NB4 (cell line): ENCODE measurements at regions not wholly inside any gene's neighbourhood (a gene's known extent, or its start where the extent isn't known, plus 50 kb on each side); places are given as distances from the start of the nearest gene placed in this dataset.

Experiments used
- MYC ChIP-seq: IDR thresholded peaks from 2 replicates; pipeline ENCODE4 v1.6.1; 2011; ENCODE audit warnings: low read depth, low read length
- POLR2A ChIP-seq: IDR thresholded peaks from 2 replicates; pipeline ENCODE4 v1.6.1; 2011; ENCODE audit warnings: mild to moderate bottlenecking; ENCODE audit not compliant: insufficient read length; ENCODE audit errors: extremely low read depth
- TF ChIP-seq, protein P1 (sequence below): IDR thresholded peaks from one replicate; pipeline ENCODE4 v1.5.1; 2012; ENCODE audit warnings: low read depth, low read length
- TF ChIP-seq, protein P2 (sequence below): IDR thresholded peaks from 2 replicates; pipeline ENCODE4 v1.6.1; 2011; ENCODE audit warnings: low read depth, low read length

DNA sequence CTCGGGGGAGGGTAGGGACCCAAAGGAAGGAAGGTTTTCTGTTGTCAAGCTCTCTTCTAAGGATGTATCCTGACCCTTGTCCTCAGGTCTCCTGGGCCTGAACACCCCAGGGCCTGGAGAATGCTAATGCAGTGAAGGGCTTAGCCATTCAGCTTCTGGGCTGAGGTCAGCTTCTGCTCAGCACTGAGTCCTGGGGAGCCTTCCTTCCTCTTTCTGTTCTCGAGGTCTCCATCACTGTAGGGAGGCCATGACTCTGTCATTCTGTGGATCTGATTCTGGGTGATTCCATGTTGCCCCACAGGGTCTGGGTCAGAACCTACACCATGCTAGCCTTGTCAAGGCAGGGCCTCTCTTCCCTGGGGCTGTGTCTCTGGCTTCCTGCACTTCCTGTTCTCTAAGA is 712.7 kb downstream of the DHX35 start:
- no peak for TF ChIP-seq POLR2A
- TF ChIP-seq, protein P1, sequence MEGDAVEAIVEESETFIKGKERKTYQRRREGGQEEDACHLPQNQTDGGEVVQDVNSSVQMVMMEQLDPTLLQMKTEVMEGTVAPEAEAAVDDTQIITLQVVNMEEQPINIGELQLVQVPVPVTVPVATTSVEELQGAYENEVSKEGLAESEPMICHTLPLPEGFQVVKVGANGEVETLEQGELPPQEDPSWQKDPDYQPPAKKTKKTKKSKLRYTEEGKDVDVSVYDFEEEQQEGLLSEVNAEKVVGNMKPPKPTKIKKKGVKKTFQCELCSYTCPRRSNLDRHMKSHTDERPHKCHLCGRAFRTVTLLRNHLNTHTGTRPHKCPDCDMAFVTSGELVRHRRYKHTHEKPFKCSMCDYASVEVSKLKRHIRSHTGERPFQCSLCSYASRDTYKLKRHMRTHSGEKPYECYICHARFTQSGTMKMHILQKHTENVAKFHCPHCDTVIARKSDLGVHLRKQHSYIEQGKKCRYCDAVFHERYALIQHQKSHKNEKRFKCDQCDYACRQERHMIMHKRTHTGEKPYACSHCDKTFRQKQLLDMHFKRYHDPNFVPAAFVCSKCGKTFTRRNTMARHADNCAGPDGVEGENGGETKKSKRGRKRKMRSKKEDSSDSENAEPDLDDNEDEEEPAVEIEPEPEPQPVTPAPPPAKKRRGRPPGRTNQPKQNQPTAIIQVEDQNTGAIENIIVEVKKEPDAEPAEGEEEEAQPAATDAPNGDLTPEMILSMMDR: no peak
- TF ChIP-seq MYC: no peak
- TF ChIP-seq, protein P2, sequence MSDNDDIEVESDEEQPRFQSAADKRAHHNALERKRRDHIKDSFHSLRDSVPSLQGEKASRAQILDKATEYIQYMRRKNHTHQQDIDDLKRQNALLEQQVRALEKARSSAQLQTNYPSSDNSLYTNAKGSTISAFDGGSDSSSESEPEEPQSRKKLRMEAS: no peak
